ENCODE measurements at regions not wholly inside any gene's neighbourhood (a gene's known extent, or its start where the extent isn't known, plus 50 kb on each side); places are given as distances from the start of the nearest gene placed in this dataset. TPM values are rescaled to one million over a fixed set of nuclear protein-coding genes. Genes with fewer than 3 reads are reported as not detected.
"Not testable (repeated sequence)": the region's sequence is repeated elsewhere in the genome, so short reads cannot be mapped to it uniquely, and the experiment has no call there.

GRCh38 chr6:2351090-2351489, 105.7 kb upstream of the GMDS start:
- DNase-seq (ENCODE audit: low spot score in 2 of 2) (no peak), FAIRE-seq (no peak)

GRCh38 chr6:2346078-2346477, 100.7 kb upstream of the GMDS start:
- FAIRE-seq (no peak), DNase-seq (ENCODE audit: low spot score in 2 of 2) (no peak)

- no peak for FAIRE-seq
- DNase-seq (ENCODE audit: low spot score in 2 of 2) = no peak
Measured at GRCh38 chr6:2344319-2344905, 99.0 kb upstream of the GMDS start.

- DNase-seq (ENCODE audit: low spot score in 2 of 2) (no peak), FAIRE-seq (no peak)
Measured at GRCh38 chr6:2327591-2327990, 82.2 kb upstream of the GMDS start.

- DNase-seq (ENCODE audit: low spot score in 2 of 2) = no peak
- FAIRE-seq = no peak
Measured at GRCh38 chr6:2324166-2324953, 79.0 kb upstream of the GMDS start.

- not testable (repeated sequence) for DNase-seq (ENCODE audit: low spot score in 2 of 2); FAIRE-seq
Measured at GRCh38 chr6:2317498-2317897, 72.1 kb upstream of the GMDS start.

GRCh38 chr6:2314641-2315040, 69.2 kb upstream of the GMDS start:
- DNase-seq (ENCODE audit: low spot score in 2 of 2) = no peak
- FAIRE-seq = no peak

GRCh38 chr6:2310042-2310441, 64.6 kb upstream of the GMDS start:
- no peak for FAIRE-seq
- DNase-seq (ENCODE audit: low spot score in 2 of 2) = no peak

- FAIRE-seq (no peak), DNase-seq (ENCODE audit: low spot score in 2 of 2) (no peak)
Measured at GRCh38 chr6:2309122-2309521, 63.7 kb upstream of the GMDS start.

- no peak for DNase-seq (ENCODE audit: low spot score in 2 of 2)
Measured at GRCh38 chr6:2307799-2308198, 62.4 kb upstream of the GMDS start.

GRCh38 chr6:2305951-2306350, 60.5 kb upstream of the GMDS start:
- no peak for DNase-seq (ENCODE audit: low spot score in 2 of 2)
- no peak for FAIRE-seq

More at GRCh38 chr6:2307799-2308198, 62.4 kb upstream of the GMDS start:
- no peak for FAIRE-seq

- not testable (repeated sequence) for DNase-seq (ENCODE audit: low spot score in 2 of 2); FAIRE-seq
Measured at GRCh38 chr6:2302482-2302881, 57.1 kb upstream of the GMDS start.

GRCh38 chr6:2296781-2297180, 51.4 kb upstream of the GMDS start:
- DNase-seq (ENCODE audit: low spot score in 2 of 2) (no peak), FAIRE-seq (no peak)

Small RNA genes in the stretch of these regions (small RNA-seq; reads per million reads assigned to genes)
- not detected for gene HMGN2P28

All from frontal cortex (tissue), 4 donors.